ENCODE measurements at regions not wholly inside any gene's neighbourhood (a gene's known extent, or its start where the extent isn't known, plus 50 kb on each side); places are given as distances from the start of the nearest gene placed in this dataset.

DNA sequence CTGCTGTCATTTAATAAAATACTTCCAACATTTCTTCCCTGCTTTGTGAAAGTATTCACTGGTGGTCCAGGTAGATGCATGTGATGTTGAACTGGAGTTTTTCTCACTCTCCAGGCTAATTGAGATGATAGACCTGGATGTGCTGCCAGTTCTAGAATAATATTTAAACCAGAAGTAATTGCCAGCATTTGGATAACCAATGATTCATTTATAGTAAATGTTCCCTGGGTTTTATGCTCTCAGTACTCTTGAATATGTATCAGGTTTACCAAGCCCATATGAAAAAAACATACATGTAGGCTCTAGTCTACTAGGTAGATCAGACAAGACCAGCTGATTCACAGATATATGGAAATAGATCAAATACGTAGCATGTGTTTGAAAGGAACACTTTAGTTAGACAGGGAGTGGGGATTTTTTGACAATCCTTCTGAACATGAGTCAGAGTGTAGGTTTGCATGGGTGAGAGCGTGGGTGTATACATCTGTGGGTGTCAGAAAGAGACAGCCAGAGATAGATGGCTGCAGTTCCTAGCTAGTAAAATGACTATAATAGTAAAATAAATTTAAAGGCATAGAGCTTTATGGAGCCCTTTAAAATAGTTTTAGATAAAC is 115.1 kb downstream of the NAB1 start:
- H3F3A ChIP-seq (ENCODE audit: low read length, unreplicated experiment): no peaks in the 10 kb centered on the region
- no peak overlapping the region for H3K4me3 ChIP-seq (ENCODE audit: low read length)
- no peaks in the 10 kb centered on the region for H3K9me3 ChIP-seq (ENCODE audit: low read length)
- H3K79me2 ChIP-seq (ENCODE audit: low read length): no peaks in the 10 kb centered on the region
- no peaks in the 10 kb centered on the region for H3K27me3 ChIP-seq (ENCODE audit: low read length)
- no peak overlapping the region for H2AFZ ChIP-seq (ENCODE audit: low read length)
- no peaks in the 10 kb centered on the region for H4K20me1 ChIP-seq (ENCODE audit: low read length)
- intact Hi-C loops (cut with micrococcal nuclease): loop anchor here (5.0 to 10.0 kb wide), 2 partner anchors 117 to 229 kb away; partner anchors contain the start of genes NAB1 and NEMP2
- peak; percentile 45 for ATAC-seq
- H3K36me3 ChIP-seq (ENCODE audit: low read depth, low read length): no peaks in the 10 kb centered on the region
- ChIA-PET POLR2A (ENCODE audit: unreplicated experiment) (interaction anchor here (0.6 kb wide), 1 partner anchor 82 kb away, joined by 4 read pairs; no protein-coding TSS in a partner anchor), CTCF (no interaction called here)
- H3K4me2 ChIP-seq (ENCODE audit: low read length): no peak overlapping the region
- peaks cover 40% of the 10 kb centered on the region for H3K4me1 ChIP-seq (ENCODE audit: insufficient read depth, low read length)
- peak; percentile 21 for DNase-seq
- H3K27ac ChIP-seq (ENCODE audit: low read length): no peak overlapping the region
- no peak for TF ChIP-seq EZH2phosphoT487 (IDR thresholded peaks at IDR 0.05; ENCODE audit: borderline replicate concordance, low read length)
- TF ChIP-seq EZH2 (IDR thresholded peaks at IDR 0.05; ENCODE audit: low read length, unreplicated experiment): no peak
- TF ChIP-seq, protein P1, sequence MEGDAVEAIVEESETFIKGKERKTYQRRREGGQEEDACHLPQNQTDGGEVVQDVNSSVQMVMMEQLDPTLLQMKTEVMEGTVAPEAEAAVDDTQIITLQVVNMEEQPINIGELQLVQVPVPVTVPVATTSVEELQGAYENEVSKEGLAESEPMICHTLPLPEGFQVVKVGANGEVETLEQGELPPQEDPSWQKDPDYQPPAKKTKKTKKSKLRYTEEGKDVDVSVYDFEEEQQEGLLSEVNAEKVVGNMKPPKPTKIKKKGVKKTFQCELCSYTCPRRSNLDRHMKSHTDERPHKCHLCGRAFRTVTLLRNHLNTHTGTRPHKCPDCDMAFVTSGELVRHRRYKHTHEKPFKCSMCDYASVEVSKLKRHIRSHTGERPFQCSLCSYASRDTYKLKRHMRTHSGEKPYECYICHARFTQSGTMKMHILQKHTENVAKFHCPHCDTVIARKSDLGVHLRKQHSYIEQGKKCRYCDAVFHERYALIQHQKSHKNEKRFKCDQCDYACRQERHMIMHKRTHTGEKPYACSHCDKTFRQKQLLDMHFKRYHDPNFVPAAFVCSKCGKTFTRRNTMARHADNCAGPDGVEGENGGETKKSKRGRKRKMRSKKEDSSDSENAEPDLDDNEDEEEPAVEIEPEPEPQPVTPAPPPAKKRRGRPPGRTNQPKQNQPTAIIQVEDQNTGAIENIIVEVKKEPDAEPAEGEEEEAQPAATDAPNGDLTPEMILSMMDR (conservative IDR thresholded peaks at IDR 0.05; ENCODE audit: low read depth, low read length): no peak
- BruUV-seq (replicated peaks): no TSS peak
- no peaks in the 10 kb centered on the region for H3K9me2 ChIP-seq (replicated peaks; ENCODE audit: low read length)
- no peak overlapping the region for H3K9ac ChIP-seq (ENCODE audit: low read length)

DNA sequence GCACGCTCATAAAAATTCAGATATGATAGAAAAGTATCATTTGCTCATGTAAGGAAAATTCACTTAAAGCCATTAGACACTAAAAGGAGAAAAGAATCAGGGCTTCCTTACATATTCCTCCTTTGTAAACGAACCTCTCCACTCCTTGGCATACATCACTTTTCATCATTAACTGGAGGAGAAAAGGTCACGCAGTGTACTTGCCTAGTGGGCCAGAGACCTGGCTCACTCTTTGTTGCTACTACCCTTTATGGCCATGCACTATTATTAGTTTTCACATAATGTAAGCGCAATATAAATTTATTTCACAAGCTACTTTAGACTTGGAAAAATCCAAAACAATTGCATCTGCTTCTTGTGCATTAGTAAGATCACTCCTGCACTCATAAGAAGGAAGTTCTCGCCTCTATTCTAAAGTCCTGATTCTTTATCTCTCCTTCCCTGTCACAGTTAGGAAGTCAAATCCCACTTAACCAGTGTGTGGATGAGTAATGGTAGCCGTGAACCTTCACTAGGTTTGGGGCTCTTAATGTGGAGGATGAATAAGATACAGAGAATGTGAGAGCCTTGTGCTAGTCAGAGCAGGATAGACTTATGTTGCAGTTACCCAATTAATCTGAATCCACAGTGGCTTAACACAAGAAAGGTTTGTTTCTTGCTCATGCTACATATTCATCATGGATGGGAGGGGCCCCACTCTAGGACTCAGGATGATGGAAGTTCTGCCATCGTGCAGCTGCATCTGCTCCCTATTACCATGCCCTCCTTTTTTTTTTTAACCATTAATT is 115.0 kb upstream of the GLS start:
- ChIA-PET CTCF (no interaction called here), POLR2A (ENCODE audit: unreplicated experiment) (no interaction called here)
- no peaks in the 10 kb centered on the region for H3F3A ChIP-seq (ENCODE audit: low read length, unreplicated experiment)
- H3K9me3 ChIP-seq (ENCODE audit: low read length): no peaks in the 10 kb centered on the region
- H3K4me2 ChIP-seq (ENCODE audit: low read length): peak overlapping the region; percentile 28
- TF ChIP-seq EZH2phosphoT487 (IDR thresholded peaks at IDR 0.05; ENCODE audit: borderline replicate concordance, low read length): no peak
- TF ChIP-seq, protein P1 (conservative IDR thresholded peaks at IDR 0.05; ENCODE audit: low read depth, low read length): no peak
- no peak for TF ChIP-seq EZH2 (IDR thresholded peaks at IDR 0.05; ENCODE audit: low read length, unreplicated experiment)
- H3K27me3 ChIP-seq (ENCODE audit: low read length): no peaks in the 10 kb centered on the region
- DNase-seq (peak; percentile 82), ATAC-seq (peak; percentile 33)
- no peak overlapping the region for H3K27ac ChIP-seq (ENCODE audit: low read length)
- H3K4me1 ChIP-seq (ENCODE audit: insufficient read depth, low read length): peaks cover 30% of the 10 kb centered on the region
- H2AFZ ChIP-seq (ENCODE audit: low read length): no peak overlapping the region
- H3K9me2 ChIP-seq (replicated peaks; ENCODE audit: low read length): no peaks in the 10 kb centered on the region
- H3K4me3 ChIP-seq (ENCODE audit: low read length): no peak overlapping the region
- no peaks in the 10 kb centered on the region for H3K36me3 ChIP-seq (ENCODE audit: low read depth, low read length)
- H3K9ac ChIP-seq (ENCODE audit: low read length): no peak overlapping the region
- H4K20me1 ChIP-seq (ENCODE audit: low read length): no peaks in the 10 kb centered on the region
- intact Hi-C loops (cut with micrococcal nuclease): loop anchor here (10.0 kb wide), 1 partner anchor 231 kb away; the partner anchor contains the start of gene NEMP2
- no peaks in the 10 kb centered on the region for H3K79me2 ChIP-seq (ENCODE audit: low read length)
- no TSS peak for BruUV-seq (replicated peaks)
